Tibial artery (tissue), 4 donors: ENCODE measurements at regions not wholly inside any gene's neighbourhood (a gene's known extent, or its start where the extent isn't known, plus 50 kb on each side); places are given as distances from the start of the nearest gene placed in this dataset.
"Not testable (repeated sequence)": the region's sequence is repeated elsewhere in the genome, so short reads cannot be mapped to it uniquely, and the experiment has no call there.

Experiments used
- DNase-seq, 2 donors: peaks; one replicate each; pipeline ENCODE4 v3.0.0-alpha.2; 2019
- H3K27ac ChIP-seq, 2 donors: fragments of 200-600 bp; sonication (generic) in 1 of 2; 1 replicate in 1 of 2; 2 replicates in 1 of 2; pipeline ENCODE4 v1.5.1; 2018 to 2019; ENCODE audit warnings: mild to moderate bottlenecking in 1 of 2
- H3K27me3 ChIP-seq, 2 donors: fragments of 200-600 bp; sonication (generic) in 1 of 2; one replicate each; pipeline versions ENCODE4 v1.5.1 to v1.6.0; 2016 to 2019
- H3K36me3 ChIP-seq, 3 donors: fragments of 200-600 bp; sonication (generic) in 2 of 3; one replicate each; pipeline ENCODE4 v1.5.1; 2016 to 2019; ENCODE audit warnings: mild to moderate bottlenecking in 2 of 3
- H3K4me1 ChIP-seq, 4 donors: fragments of 200-600 bp; sonication (generic) in 2 of 4; 1 replicate in 3 of 4; 2 replicates in 1 of 4; pipeline ENCODE4 v1.5.1; 2016 to 2019
- H3K4me3 ChIP-seq, 2 donors: fragments of 200-600 bp; sonication (generic) in 1 of 2; 1 replicate in 1 of 2; 2 replicates in 1 of 2; pipeline ENCODE4 v1.5.1; 2018 to 2019; ENCODE audit warnings: mild to moderate bottlenecking in 2 of 2
- H3K9me3 ChIP-seq, 3 donors: fragments of 200-600 bp; sonication (generic) in 1 of 3; one replicate each; pipeline ENCODE4 v1.5.1; 2016 to 2019
- intact Hi-C: fragments of 100-400 bp; cut with DNase I; formaldehyde crosslinking; loops from one replicate; pipeline ENCODE4 v1.15.0; 2023; ENCODE audit warnings: low total_unique reads
- TF ChIP-seq, protein P1 (sequence below), 2 experiments: fragments of 200-600 bp in 1 of 2; fragments of 450-650 bp in 1 of 2; IDR thresholded peaks; one replicate each; pipeline ENCODE4 v1.5.1; 2017 to 2019; ENCODE audit warnings: antibody characterized with exemption in 2 of 2, mild to moderate bottlenecking in 1 of 2, moderate library complexity in 1 of 2

DNA sequence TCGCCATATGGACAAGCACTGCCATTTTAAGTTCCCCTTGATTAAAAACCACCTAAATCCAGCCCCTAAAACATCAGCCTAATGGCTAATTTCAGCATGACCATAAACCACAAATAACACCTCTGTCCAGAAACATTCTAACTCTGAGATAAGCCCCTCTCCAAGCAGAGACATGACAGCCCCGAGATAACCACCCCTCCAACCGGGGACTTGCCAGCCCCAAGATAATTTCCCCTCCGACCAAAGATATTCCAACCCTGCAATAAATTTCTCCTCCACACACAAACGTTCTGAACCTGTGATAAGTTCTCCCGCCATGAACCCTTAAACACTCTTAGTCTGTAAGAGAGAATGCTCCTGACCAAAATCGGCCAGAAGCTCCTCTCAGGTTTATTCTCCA lies 586.8 kb downstream of the EDEM1 start:
- H3K27me3 ChIP-seq = no peaks in the 10 kb centered on the region
- H3K36me3 ChIP-seq = no peaks in the 10 kb centered on the region
- intact Hi-C loops = no loop called here
- TF ChIP-seq, protein P1, sequence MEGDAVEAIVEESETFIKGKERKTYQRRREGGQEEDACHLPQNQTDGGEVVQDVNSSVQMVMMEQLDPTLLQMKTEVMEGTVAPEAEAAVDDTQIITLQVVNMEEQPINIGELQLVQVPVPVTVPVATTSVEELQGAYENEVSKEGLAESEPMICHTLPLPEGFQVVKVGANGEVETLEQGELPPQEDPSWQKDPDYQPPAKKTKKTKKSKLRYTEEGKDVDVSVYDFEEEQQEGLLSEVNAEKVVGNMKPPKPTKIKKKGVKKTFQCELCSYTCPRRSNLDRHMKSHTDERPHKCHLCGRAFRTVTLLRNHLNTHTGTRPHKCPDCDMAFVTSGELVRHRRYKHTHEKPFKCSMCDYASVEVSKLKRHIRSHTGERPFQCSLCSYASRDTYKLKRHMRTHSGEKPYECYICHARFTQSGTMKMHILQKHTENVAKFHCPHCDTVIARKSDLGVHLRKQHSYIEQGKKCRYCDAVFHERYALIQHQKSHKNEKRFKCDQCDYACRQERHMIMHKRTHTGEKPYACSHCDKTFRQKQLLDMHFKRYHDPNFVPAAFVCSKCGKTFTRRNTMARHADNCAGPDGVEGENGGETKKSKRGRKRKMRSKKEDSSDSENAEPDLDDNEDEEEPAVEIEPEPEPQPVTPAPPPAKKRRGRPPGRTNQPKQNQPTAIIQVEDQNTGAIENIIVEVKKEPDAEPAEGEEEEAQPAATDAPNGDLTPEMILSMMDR (IDR thresholded peaks at IDR 0.05) = no peak
- H3K4me1 ChIP-seq = no peaks in the 10 kb centered on the region
- H3K27ac ChIP-seq = no peak overlapping the region
- no peaks in the 10 kb centered on the region for H3K9me3 ChIP-seq
- DNase-seq = no peak
- no peak overlapping the region for H3K4me3 ChIP-seq

DNA sequence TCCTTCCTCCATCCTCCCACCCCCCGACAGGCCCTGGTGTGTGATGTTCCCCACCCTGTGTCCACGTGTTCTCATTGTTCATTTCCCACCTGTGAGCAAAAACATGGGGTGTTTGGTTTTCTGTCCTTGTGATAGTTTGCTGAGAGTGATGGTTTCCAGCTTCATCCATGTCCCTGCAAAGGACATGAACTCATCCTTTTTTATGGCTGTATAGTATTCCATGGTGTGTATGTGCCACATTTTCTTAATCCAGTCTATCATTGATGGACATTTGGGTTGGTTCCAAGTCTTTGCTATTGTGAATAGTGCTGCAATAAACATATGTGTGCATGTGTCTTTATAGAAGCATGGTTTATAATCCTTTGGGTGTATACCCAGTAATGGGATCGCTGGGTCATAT lies 587.6 kb downstream of the EDEM1 start:
- DNase-seq, H3K4me3 ChIP-seq, H3K36me3 ChIP-seq, H3K9me3 ChIP-seq, H3K27me3 ChIP-seq, H3K27ac ChIP-seq, H3K4me1 ChIP-seq, intact Hi-C loops: not testable (repeated sequence)

DNA sequence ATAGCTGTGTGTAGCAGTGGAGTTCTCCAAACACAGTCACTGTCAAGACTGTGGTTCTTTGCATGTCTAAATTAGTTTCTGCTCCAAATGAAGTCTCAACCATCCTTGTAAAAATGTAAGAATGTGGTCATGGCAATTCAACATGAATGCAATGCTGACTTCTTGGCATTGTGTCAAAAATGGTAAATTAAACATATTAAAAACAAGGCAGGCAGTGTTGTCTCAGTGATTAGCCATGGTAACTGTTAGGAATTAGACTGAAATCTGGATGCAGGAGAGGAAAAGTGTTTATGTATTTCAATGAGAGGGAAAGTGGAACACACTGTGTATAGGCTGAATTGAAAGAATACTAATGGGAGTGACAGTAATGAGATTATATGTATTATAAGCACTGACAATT lies 597.2 kb downstream of the EDEM1 start:
- H3K9me3 ChIP-seq = no peaks in the 10 kb centered on the region
- intact Hi-C loops = no loop called here
- no peaks in the 10 kb centered on the region for H3K27me3 ChIP-seq
- H3K4me1 ChIP-seq = no peaks in the 10 kb centered on the region
- no peak overlapping the region for H3K27ac ChIP-seq
- H3K36me3 ChIP-seq = no peaks in the 10 kb centered on the region
- TF ChIP-seq, protein P1 (IDR thresholded peaks at IDR 0.05) = no peak
- DNase-seq = no peak
- no peak overlapping the region for H3K4me3 ChIP-seq

DNA sequence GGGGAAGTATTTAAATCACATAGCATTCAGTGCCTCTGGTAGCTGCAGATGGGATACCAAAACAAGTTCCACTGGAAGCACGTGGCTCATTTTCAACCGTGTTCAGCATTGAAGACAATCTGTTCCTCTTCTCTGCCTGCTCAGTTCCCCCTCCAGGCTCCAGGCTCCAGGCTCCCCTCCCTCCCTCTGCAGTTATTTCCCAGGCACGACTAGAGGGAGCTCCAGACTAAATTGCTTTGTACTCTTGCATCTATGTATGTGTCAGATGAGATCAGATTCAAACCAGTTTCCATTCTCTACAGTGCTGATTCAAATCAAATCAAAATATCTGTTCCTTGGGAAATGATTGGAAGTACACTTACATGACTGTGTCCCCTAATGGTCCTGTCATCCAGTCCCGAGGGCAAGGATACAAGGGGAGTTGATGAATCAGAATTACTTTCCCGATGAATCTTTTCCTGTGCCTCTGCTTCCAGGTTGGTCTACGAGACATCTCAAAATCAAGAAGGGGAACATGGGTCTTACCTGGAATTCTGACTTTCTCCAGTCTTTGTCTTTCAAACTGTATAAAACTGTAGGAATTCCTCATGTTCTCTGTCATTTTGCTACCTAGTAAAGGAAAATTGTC lies 600.5 kb downstream of the EDEM1 start:
- no peaks in the 10 kb centered on the region for H3K36me3 ChIP-seq
- intact Hi-C loops = no loop called here
- H3K4me3 ChIP-seq = no peak overlapping the region
- no peak overlapping the region for H3K27ac ChIP-seq
- H3K9me3 ChIP-seq = no peaks in the 10 kb centered on the region
- H3K4me1 ChIP-seq = no peaks in the 10 kb centered on the region
- TF ChIP-seq, protein P1 (IDR thresholded peaks at IDR 0.05) = no peak
- no peaks in the 10 kb centered on the region for H3K27me3 ChIP-seq
- DNase-seq = peak; percentile 57 to 65

DNA sequence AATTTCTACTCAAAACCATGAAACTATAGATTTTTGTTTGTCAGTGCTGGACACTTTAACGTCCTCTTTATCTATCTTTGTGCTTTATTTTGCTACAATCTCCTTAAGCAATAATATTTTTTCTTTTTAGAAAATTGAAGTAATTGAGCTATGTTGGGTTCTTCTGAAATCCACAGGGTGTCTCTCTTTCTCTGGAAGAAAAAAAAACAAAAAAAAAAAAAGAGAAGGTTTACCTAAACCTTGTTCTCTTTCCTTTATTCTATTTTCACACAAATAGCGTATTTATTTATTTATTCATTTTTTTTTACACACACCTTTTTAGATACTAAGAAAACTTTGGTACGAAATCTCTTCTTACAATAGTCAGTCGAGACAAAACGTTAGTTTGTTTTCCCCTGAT lies 601.0 kb downstream of the EDEM1 start:
- H3K4me3 ChIP-seq = no peak overlapping the region
- no peaks in the 10 kb centered on the region for H3K9me3 ChIP-seq
- H3K36me3 ChIP-seq = no peaks in the 10 kb centered on the region
- H3K27me3 ChIP-seq = no peaks in the 10 kb centered on the region
- H3K4me1 ChIP-seq = no peaks in the 10 kb centered on the region
- no peak for DNase-seq
- H3K27ac ChIP-seq = no peak overlapping the region
- TF ChIP-seq, protein P1 (IDR thresholded peaks at IDR 0.05) = no peak
- intact Hi-C loops = no loop called here

DNA sequence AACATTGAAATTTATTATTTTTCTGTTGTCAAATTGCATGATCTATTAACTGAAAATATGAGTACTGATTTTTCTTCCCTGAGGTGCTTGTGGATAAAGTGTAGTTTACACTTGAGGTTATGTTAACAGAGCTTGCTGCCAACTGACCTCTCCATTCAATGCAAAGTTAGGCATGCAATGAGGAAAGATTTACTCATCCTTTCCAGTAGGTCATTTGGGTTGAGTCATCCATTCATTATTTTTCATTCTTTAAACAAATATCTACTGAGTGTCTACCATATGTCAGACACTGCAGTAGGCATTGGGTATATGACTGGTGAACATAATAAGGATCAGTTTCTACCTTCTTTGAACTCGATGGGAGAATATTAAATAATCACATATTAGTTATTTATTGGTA lies 604.1 kb downstream of the EDEM1 start:
- TF ChIP-seq, protein P1 (IDR thresholded peaks at IDR 0.05) = no peak
- intact Hi-C loops = no loop called here
- no peaks in the 10 kb centered on the region for H3K27me3 ChIP-seq
- no peaks in the 10 kb centered on the region for H3K36me3 ChIP-seq
- DNase-seq = no peak
- no peak overlapping the region for H3K4me3 ChIP-seq
- no peaks in the 10 kb centered on the region for H3K9me3 ChIP-seq
- no peaks in the 10 kb centered on the region for H3K4me1 ChIP-seq
- no peak overlapping the region for H3K27ac ChIP-seq
